ENCODE measurements at regions not wholly inside any gene's neighbourhood (a gene's known extent, or its start where the extent isn't known, plus 50 kb on each side); places are given as distances from the start of the nearest gene placed in this dataset.

DNA sequence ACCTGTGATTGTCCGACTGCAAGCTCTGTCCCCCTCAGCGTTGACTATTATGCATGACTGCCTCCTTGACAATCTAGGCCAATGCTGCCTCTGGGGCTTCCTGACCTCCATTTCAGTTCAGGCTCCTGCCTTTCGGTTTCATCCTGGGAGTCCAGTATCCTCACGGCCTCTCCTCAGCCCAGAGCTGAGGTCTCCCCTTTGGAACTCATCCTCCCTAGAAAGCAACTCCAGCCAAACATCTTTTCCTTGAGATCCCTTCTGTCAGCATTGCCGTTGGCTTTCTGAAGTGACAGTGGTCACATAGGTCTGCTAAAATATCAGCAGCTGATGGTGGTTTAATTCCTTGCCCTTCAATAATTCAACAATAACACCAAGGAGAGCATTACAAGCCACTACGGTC lies 519.1 kb upstream of the NBEA start:
- TF ChIP-seq, protein P1, sequence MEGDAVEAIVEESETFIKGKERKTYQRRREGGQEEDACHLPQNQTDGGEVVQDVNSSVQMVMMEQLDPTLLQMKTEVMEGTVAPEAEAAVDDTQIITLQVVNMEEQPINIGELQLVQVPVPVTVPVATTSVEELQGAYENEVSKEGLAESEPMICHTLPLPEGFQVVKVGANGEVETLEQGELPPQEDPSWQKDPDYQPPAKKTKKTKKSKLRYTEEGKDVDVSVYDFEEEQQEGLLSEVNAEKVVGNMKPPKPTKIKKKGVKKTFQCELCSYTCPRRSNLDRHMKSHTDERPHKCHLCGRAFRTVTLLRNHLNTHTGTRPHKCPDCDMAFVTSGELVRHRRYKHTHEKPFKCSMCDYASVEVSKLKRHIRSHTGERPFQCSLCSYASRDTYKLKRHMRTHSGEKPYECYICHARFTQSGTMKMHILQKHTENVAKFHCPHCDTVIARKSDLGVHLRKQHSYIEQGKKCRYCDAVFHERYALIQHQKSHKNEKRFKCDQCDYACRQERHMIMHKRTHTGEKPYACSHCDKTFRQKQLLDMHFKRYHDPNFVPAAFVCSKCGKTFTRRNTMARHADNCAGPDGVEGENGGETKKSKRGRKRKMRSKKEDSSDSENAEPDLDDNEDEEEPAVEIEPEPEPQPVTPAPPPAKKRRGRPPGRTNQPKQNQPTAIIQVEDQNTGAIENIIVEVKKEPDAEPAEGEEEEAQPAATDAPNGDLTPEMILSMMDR (IDR thresholded peaks at IDR 0.05), result no peak
- TF ChIP-seq POLR2A (IDR thresholded peaks at IDR 0.05), result no peak

Data from vagina (tissue), 2 donors.